Testis (tissue), 2 donors: ENCODE measurements at regions not wholly inside any gene's neighbourhood (a gene's known extent, or its start where the extent isn't known, plus 50 kb on each side); places are given as distances from the start of the nearest gene placed in this dataset.
A peak's percentile ranks its signal among the peaks of the same experiment; 100 is the strongest.

ENCODE experiments used
- DNase-seq: peaks from one replicate; pipeline ENCODE4 v3.0.0-alpha.2; 2019
- H3K27ac ChIP-seq, 2 donors: fragments of 200-600 bp; sonication (generic); one replicate each; pipeline ENCODE4 v1.5.1; 2019
- H3K27me3 ChIP-seq: fragments of 200-600 bp; sonication (generic); one replicate; pipeline ENCODE4 v1.5.1; 2019
- H3K36me3 ChIP-seq: fragments of 200-600 bp; sonication (generic); one replicate; pipeline ENCODE4 v1.5.1; 2017; ENCODE audit warnings: low read depth; ENCODE audit errors: missing control alignments
- H3K4me1 ChIP-seq: fragments of 200-600 bp; sonication (generic); one replicate; pipeline ENCODE4 v1.5.1; 2019
- H3K4me3 ChIP-seq, 2 donors: fragments of 200-600 bp; sonication (generic); one replicate each; pipeline ENCODE4 v1.5.1; 2017 to 2019
- H3K9me3 ChIP-seq: fragments of 200-600 bp; sonication (generic); one replicate; pipeline ENCODE4 v1.5.1; 2017
- POLR2A ChIP-seq: fragments of 450-650 bp; IDR thresholded peaks from one replicate; pipeline ENCODE4 v1.6.1; 2017; ENCODE audit warnings: antibody characterized with exemption, mild to moderate bottlenecking, moderate library complexity
- WGBS, 2 donors: methylation state at CpG; one replicate each; pipeline ENCODE4 v1.1.5; 2018; 5-methylcytosine and 5-hydroxymethylcytosine counted together
- intact Hi-C: fragments of 100-400 bp; cut with DNase I; formaldehyde crosslinking; loops from one replicate; pipeline ENCODE4 v1.15.1; 2023; ENCODE audit warnings: low total_unique reads
- TF ChIP-seq, protein P1 (sequence below), 3 experiments: fragments of 450-650 bp in 2 of 3; fragments of 200-600 bp in 1 of 3; sonication (generic) in 1 of 3; IDR thresholded peaks; one replicate each; pipeline ENCODE4 v1.5.1; 2016 to 2019; ENCODE audit warnings: antibody characterized with exemption in 3 of 3, mild to moderate bottlenecking in 2 of 3, moderate library complexity in 1 of 3

DNA sequence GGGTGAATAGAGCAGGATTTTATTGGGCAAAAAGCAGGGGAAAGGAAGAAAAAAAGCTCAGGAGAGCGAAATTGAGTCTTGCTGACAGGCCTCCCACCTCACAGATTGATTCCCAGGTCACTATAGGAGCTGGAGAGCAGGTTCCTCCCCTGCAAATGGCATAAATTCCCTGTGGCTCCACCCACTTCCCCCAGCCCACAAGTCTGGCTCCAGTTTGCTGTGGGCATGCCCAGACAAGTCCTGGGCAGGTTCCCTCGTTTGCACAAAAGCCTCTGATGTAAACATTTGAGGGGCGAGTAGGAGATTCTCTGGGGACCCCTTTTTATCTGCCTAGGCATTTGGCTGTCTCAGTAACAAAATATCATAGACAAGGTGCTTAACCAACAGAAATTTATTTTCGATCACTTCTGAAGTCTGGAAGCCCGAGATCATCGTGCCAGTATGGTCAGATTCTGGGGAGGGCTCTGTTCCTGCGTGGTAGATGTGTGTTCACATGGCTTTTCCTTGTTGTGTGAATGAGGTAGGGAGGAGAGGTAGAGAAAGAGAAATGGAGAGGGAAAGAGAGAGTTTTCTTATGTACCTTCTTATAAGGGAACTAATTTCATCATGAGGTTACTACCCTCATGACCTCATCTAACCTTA is 614.5 kb downstream of the MAT2B start:
- 38 to 43% methylated on average over 7 of the region's 7 CpGs for WGBS, 2 donors
- Histone ChIP-seq H3K27me3 (no peaks in the 10 kb centered on the region), H3K4me1 (no peaks in the 10 kb centered on the region), H3K4me3 (no peak overlapping the region), H3K9me3 (no peaks in the 10 kb centered on the region), H3K36me3 (no peaks in the 10 kb centered on the region), H3K27ac (no peak overlapping the region)
- DNase-seq: peak; percentile 19
- TF ChIP-seq POLR2A: no peak
- TF ChIP-seq, protein P1, sequence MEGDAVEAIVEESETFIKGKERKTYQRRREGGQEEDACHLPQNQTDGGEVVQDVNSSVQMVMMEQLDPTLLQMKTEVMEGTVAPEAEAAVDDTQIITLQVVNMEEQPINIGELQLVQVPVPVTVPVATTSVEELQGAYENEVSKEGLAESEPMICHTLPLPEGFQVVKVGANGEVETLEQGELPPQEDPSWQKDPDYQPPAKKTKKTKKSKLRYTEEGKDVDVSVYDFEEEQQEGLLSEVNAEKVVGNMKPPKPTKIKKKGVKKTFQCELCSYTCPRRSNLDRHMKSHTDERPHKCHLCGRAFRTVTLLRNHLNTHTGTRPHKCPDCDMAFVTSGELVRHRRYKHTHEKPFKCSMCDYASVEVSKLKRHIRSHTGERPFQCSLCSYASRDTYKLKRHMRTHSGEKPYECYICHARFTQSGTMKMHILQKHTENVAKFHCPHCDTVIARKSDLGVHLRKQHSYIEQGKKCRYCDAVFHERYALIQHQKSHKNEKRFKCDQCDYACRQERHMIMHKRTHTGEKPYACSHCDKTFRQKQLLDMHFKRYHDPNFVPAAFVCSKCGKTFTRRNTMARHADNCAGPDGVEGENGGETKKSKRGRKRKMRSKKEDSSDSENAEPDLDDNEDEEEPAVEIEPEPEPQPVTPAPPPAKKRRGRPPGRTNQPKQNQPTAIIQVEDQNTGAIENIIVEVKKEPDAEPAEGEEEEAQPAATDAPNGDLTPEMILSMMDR (IDR thresholded peaks at IDR 0.05): no peak
- intact Hi-C loops: no loop called here

DNA sequence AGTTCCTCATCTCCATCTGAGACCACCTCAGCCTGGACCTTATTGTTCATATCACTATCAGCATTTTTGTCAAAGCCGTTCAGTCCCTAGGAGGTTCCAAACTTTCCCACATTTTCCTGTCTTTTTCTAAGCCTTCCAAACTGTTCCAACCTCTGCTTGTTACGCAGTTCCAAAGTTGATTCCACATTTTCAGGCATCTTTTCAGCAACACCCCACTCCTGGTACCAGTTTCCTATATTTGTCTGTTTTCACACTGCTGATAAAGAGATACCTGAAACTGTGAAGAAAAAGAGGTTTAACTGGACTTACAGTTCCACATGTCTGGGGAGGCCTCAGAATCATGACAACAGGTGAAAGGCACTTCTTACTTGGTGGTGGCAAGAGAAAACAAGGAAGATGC is 622.1 kb downstream of the MAT2B start:
- intact Hi-C loops: no loop called here
- 91% methylated on average over 2 of the region's 2 CpGs for WGBS, 2 donors

DNA sequence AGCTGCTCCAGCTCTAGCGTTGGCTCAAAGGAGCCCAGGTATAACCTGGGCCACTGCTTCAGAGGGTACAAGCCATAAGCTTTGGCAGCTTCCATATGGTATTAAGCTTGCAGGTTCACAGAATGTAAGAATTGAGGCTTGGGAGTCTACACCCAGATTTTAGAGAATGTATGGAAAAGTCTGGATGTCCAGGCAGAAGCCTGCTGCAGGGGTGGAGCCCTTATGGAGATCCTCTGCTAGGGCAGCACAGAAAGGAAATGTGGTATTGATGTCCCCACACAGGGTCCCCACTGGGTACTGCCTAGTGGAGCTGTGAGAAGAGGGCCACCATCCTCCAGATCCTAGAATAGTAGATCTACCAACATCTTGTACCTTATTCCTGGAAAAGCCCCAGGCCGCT is 626.9 kb downstream of the MAT2B start:
- DNase-seq: no peak
- Histone ChIP-seq H3K27ac (no peak overlapping the region), H3K36me3 (no peaks in the 10 kb centered on the region), H3K4me3 (no peak overlapping the region), H3K9me3 (no peaks in the 10 kb centered on the region), H3K4me1 (no peaks in the 10 kb centered on the region), H3K27me3 (no peaks in the 10 kb centered on the region)
- intact Hi-C loops: no loop called here
- no peak for TF ChIP-seq POLR2A
- TF ChIP-seq, protein P1 (IDR thresholded peaks at IDR 0.05): no peak
- WGBS, 2 donors: 95 to 100% methylated on average over 1 to 2 of the region's 2 CpGs

More for the DNA sequence above, 622.1 kb downstream of the MAT2B start:
- DNase-seq: no peak
- Histone ChIP-seq H3K27ac (no peak overlapping the region), H3K27me3 (no peaks in the 10 kb centered on the region), H3K9me3 (no peaks in the 10 kb centered on the region), H3K4me1 (no peaks in the 10 kb centered on the region), H3K4me3 (no peak overlapping the region), H3K36me3 (no peaks in the 10 kb centered on the region)
- TF ChIP-seq, protein P1 (IDR thresholded peaks at IDR 0.05): no peak
- TF ChIP-seq POLR2A: no peak

DNA sequence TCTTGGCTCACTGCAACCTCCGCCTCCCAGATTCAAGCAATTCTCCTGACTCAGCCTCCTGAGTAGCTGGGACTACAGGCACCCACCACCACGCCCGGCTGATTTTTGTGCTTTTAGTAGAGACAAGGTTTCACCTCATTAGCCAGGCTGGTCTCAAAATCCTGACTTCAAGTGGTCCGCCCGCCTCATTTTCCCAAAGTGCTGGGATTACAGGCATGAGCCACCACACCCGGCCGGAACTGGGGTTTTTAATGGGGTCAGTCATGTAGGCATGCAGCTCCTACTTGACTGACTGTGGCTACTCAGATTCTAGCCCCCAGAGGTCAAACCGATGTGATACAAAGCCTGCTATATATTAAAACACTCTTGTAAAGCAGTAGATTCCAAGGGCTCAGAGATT is 631.7 kb downstream of the MAT2B start:
- Histone ChIP-seq H3K4me3 (no peak overlapping the region), H3K36me3 (no peaks in the 10 kb centered on the region), H3K4me1 (no peaks in the 10 kb centered on the region), H3K27ac (no peak overlapping the region), H3K9me3 (no peaks in the 10 kb centered on the region), H3K27me3 (no peaks in the 10 kb centered on the region)
- intact Hi-C loops: no loop called here
- TF ChIP-seq, protein P1 (IDR thresholded peaks at IDR 0.05): no peak
- TF ChIP-seq POLR2A: no peak
- WGBS, 2 donors: 60 to 65% methylated on average over 5 to 8 of the region's 8 CpGs
- DNase-seq: no peak

DNA sequence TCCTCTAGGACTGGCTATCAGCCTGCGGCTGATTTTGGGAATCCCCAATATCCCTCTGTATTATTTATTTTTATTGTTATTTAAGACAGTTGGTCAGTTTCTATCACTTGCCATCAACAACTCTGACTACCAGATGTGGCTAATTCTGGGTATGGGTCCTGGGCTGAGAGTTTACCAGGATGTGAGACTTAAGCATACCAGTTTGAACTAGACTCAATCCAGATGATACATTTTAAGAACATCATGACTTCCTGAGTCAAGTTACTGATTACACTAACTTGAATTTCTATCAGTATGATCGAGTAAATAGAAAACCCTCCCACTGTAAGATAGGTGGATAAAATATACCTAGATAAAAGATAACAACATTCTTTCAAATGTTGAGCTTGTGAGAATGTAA is 634.0 kb downstream of the MAT2B start:
- TF ChIP-seq, protein P1 (IDR thresholded peaks at IDR 0.05): no peak
- no peak for TF ChIP-seq POLR2A
- Histone ChIP-seq H3K4me1 (no peaks in the 10 kb centered on the region), H3K4me3 (no peak overlapping the region), H3K27me3 (no peaks in the 10 kb centered on the region), H3K9me3 (no peaks in the 10 kb centered on the region), H3K27ac (no peak overlapping the region), H3K36me3 (no peaks in the 10 kb centered on the region)
- 80 to 83% methylated on average over 2 of the region's 2 CpGs for WGBS, 2 donors
- DNase-seq: no peak
- intact Hi-C loops: no loop called here
